A673 (cell line): ENCODE measurements at regions not wholly inside any gene's neighbourhood (a gene's known extent, or its start where the extent isn't known, plus 50 kb on each side); places are given as distances from the start of the nearest gene placed in this dataset.

Source experiments
- EZH2 ChIP-seq: fragments of 200-600 bp; sonication (generic); IDR thresholded peaks from 2 replicates; pipeline ENCODE4 v1.6.1; 2017; ENCODE audit warnings: borderline replicate concordance, low read depth, mild to moderate bottlenecking, mixed read lengths, antibody characterized with exemption, low read length; ENCODE audit not compliant: poor library complexity, severe bottlenecking
- TF ChIP-seq, protein P1 (sequence below): fragments of 300-800, 200-600 bp; sonication (generic); conservative IDR thresholded peaks from 2 replicates; pipeline ENCODE4 v1.5.1; 2017; ENCODE audit warnings: low read depth, mild to moderate bottlenecking, antibody characterized with exemption, low read length, moderate library complexity, mixed read lengths

GRCh38 chrX:139063364-139063763 lies 351.8 kb upstream of the FGF13 start:
- TF ChIP-seq, protein P1, sequence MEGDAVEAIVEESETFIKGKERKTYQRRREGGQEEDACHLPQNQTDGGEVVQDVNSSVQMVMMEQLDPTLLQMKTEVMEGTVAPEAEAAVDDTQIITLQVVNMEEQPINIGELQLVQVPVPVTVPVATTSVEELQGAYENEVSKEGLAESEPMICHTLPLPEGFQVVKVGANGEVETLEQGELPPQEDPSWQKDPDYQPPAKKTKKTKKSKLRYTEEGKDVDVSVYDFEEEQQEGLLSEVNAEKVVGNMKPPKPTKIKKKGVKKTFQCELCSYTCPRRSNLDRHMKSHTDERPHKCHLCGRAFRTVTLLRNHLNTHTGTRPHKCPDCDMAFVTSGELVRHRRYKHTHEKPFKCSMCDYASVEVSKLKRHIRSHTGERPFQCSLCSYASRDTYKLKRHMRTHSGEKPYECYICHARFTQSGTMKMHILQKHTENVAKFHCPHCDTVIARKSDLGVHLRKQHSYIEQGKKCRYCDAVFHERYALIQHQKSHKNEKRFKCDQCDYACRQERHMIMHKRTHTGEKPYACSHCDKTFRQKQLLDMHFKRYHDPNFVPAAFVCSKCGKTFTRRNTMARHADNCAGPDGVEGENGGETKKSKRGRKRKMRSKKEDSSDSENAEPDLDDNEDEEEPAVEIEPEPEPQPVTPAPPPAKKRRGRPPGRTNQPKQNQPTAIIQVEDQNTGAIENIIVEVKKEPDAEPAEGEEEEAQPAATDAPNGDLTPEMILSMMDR = no peak
- TF ChIP-seq EZH2 = no peak
